Glutamatergic neuron (in vitro differentiated cells): ENCODE measurements at regions not wholly inside any gene's neighbourhood (a gene's known extent, or its start where the extent isn't known, plus 50 kb on each side); places are given as distances from the start of the nearest gene placed in this dataset.
"Not testable (repeated sequence)": the region's sequence is repeated elsewhere in the genome, so short reads cannot be mapped to it uniquely, and the experiment has no call there.

ENCODE experiments used
- DNase-seq: peaks from one replicate; pipeline ENCODE4 v3.0.0; 2022
- H3K27ac Mint-ChIP-seq: one replicate; pipeline ENCODE4 v1.8.0; 2020; ENCODE audit warnings: mild to moderate bottlenecking, mixed read lengths, inconsistent platforms; ENCODE audit not compliant: unreplicated experiment
- H3K27me3 Mint-ChIP-seq: one replicate; pipeline ENCODE4 v1.8.0; 2020; ENCODE audit warnings: mild to moderate bottlenecking, moderate library complexity, mixed read lengths, inconsistent platforms; ENCODE audit not compliant: unreplicated experiment
- H3K36me3 Mint-ChIP-seq: one replicate; pipeline ENCODE4 v1.8.0; 2020; ENCODE audit warnings: mild to moderate bottlenecking, mixed read lengths, inconsistent platforms; ENCODE audit not compliant: unreplicated experiment
- H3K4me1 Mint-ChIP-seq: one replicate; pipeline ENCODE4 v1.8.0; 2020; ENCODE audit warnings: mild to moderate bottlenecking, low read depth, mixed read lengths, inconsistent platforms; ENCODE audit not compliant: unreplicated experiment
- H3K4me3 Mint-ChIP-seq: one replicate; pipeline ENCODE4 v1.8.0; 2020; ENCODE audit warnings: mild to moderate bottlenecking, mixed read lengths, inconsistent platforms; ENCODE audit not compliant: unreplicated experiment
- H3K9me3 Mint-ChIP-seq: one replicate; pipeline ENCODE4 v1.8.0; 2020; ENCODE audit warnings: mild to moderate bottlenecking, moderate library complexity, mixed read lengths, inconsistent platforms; ENCODE audit not compliant: unreplicated experiment
- TF ChIP-seq, protein P1 (sequence below): fragments of 200-600 bp; sonication (generic); IDR thresholded peaks from one replicate; pipeline ENCODE4 v1.5.0; 2021; ENCODE audit not compliant: partially characterized antibody, unreplicated experiment

DNA sequence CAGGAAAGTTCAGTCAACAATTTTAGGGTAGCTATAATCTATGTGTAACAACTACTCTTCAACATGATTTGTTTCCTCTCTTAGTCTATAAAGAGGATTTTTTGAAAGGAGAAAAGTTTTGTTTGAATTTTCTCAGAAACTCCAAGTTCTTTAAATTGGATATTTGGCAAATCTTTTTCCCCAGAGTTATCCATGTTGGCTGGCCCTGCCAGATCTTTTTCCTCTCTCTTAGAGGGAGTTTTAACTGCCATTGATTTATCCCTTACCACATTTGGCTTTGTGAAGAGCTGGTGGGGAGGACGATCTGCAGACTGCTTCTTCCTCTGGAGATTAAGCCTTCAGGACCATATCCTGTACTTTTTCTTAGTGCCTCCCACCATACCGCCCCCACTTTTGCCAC is 64.9 kb upstream of the ROPN1 start:
- H3K36me3 Mint-ChIP-seq, result peaks cover 5% of the 10 kb centered on the region
- peaks cover 13% of the 10 kb centered on the region for H3K9me3 Mint-ChIP-seq
- no peak for DNase-seq
- H3K4me3 Mint-ChIP-seq, result peak overlapping the region; percentile 53
- peaks cover 82% of the 10 kb centered on the region for H3K4me1 Mint-ChIP-seq
- H3K27me3 Mint-ChIP-seq, result peaks cover 9% of the 10 kb centered on the region
- TF ChIP-seq, protein P1, sequence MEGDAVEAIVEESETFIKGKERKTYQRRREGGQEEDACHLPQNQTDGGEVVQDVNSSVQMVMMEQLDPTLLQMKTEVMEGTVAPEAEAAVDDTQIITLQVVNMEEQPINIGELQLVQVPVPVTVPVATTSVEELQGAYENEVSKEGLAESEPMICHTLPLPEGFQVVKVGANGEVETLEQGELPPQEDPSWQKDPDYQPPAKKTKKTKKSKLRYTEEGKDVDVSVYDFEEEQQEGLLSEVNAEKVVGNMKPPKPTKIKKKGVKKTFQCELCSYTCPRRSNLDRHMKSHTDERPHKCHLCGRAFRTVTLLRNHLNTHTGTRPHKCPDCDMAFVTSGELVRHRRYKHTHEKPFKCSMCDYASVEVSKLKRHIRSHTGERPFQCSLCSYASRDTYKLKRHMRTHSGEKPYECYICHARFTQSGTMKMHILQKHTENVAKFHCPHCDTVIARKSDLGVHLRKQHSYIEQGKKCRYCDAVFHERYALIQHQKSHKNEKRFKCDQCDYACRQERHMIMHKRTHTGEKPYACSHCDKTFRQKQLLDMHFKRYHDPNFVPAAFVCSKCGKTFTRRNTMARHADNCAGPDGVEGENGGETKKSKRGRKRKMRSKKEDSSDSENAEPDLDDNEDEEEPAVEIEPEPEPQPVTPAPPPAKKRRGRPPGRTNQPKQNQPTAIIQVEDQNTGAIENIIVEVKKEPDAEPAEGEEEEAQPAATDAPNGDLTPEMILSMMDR, result no peak
- H3K27ac Mint-ChIP-seq, result peak overlapping the region; percentile 94

DNA sequence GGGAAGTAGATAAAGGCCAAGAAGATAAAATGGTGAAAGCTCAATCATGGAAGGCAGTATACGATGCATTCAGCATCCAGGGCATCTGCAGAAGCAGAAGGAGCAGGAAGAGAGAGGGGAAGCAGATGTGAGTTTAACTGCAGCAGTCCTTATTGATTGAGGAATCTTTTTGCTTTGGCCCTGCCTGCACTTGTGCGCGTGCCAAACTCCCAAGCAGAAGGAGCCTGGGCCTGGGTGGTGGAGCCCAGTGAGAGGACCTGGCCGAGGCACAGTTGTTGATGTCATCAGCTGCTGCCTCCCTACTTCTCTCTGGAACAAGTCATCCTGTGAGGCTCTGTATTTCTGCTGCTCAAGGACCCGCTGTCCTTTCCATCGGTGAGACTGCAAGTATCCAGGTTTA is 65.5 kb upstream of the ROPN1 start:
- H3K27me3 Mint-ChIP-seq, result peaks cover 8% of the 10 kb centered on the region
- H3K36me3 Mint-ChIP-seq, result peaks cover 5% of the 10 kb centered on the region
- H3K4me1 Mint-ChIP-seq, result peaks cover 77% of the 10 kb centered on the region
- H3K4me3 Mint-ChIP-seq, result peak overlapping the region; percentile 53
- H3K27ac Mint-ChIP-seq, result peak overlapping the region; percentile 94
- TF ChIP-seq, protein P1, result no peak
- peaks cover 13% of the 10 kb centered on the region for H3K9me3 Mint-ChIP-seq
- peak; percentile 48 for DNase-seq

DNA sequence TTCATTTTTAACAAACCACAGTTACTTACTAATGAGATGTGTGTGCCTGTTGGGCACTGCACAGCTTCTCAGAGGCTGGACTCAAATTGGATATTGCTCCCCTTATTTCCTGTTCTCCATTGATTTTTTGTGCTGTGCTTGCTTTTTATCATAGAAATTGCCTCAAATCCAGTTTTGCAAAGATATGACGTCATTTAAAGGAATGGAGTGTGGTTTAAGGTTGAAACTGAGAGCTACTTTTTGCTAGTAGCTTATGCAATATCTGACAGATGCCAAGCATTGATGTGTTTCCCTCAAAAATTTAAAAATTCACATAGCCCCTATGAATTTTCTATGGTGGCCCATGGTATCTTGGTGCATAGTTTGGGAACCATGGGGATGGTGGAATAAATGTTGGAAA is 67.7 kb upstream of the ROPN1 start:
- Mint-ChIP-seq H3K36me3 (peaks cover 5% of the 10 kb centered on the region), H3K27ac (peak overlapping the region; percentile 69), H3K4me3 (peak overlapping the region; percentile 78), H3K9me3 (peaks cover 14% of the 10 kb centered on the region), H3K27me3 (peaks cover 8% of the 10 kb centered on the region), H3K4me1 (peaks cover 64% of the 10 kb centered on the region)
- no peak for DNase-seq
- TF ChIP-seq, protein P1, result no peak

GRCh38 chr3:124063197-124063909 is 71.4 kb upstream of the ROPN1 start:
- H3K4me1 Mint-ChIP-seq, result peaks cover 57% of the 10 kb centered on the region
- H3K4me3 Mint-ChIP-seq, result no peak overlapping the region
- TF ChIP-seq, protein P1, result no peak
- H3K27me3 Mint-ChIP-seq, result peaks cover 11% of the 10 kb centered on the region
- H3K9me3 Mint-ChIP-seq, result peaks cover 16% of the 10 kb centered on the region
- H3K27ac Mint-ChIP-seq, result no peak overlapping the region
- no peaks in the 10 kb centered on the region for H3K36me3 Mint-ChIP-seq
- DNase-seq, result peak; percentile 44

- H3K27me3 Mint-ChIP-seq, result peaks cover 11% of the 10 kb centered on the region
- no peaks in the 10 kb centered on the region for H3K36me3 Mint-ChIP-seq
- no peak overlapping the region for H3K4me3 Mint-ChIP-seq
- H3K27ac Mint-ChIP-seq, result no peak overlapping the region
- peaks cover 58% of the 10 kb centered on the region for H3K4me1 Mint-ChIP-seq
- TF ChIP-seq, protein P1, result no peak
- peaks cover 13% of the 10 kb centered on the region for H3K9me3 Mint-ChIP-seq
- DNase-seq, result no peak
Observed at GRCh38 chr3:124064050-124064449, 72.1 kb upstream of the ROPN1 start.

DNA sequence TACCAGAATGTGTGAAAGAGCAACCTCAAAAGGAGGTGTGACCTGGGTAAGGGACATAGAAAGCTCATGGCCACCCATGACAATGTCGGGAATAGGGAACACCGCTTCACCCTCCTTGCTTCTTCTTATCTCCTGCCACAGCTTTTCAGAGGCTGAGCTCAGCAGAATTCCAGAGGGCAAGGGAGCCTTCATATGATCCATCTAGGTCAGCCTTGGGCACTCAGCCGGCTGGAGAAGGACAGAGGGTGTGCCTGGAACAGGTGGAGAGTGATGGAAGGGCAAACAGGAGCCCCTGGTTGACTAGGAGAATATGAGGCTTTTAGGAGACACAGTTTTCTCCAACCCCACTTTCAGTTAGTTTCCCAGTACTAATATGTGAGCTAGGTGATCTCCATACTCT is 74.6 kb upstream of the ROPN1 start:
- not testable (repeated sequence) for H3K36me3 Mint-ChIP-seq, DNase-seq, H3K27me3 Mint-ChIP-seq
- Mint-ChIP-seq H3K9me3 (peaks cover 15% of the 10 kb centered on the region), H3K4me3 (peak overlapping the region; percentile 74), H3K27ac (peak overlapping the region; percentile 76), H3K4me1 (peaks cover 60% of the 10 kb centered on the region)

- Mint-ChIP-seq H3K4me1 (peaks cover 80% of the 10 kb centered on the region), H3K4me3 (peak overlapping the region; percentile 68), H3K27me3 (peaks cover 15% of the 10 kb centered on the region), H3K27ac (peak overlapping the region; percentile 83), H3K9me3 (peaks cover 20% of the 10 kb centered on the region)
- not testable (repeated sequence) for DNase-seq, H3K36me3 Mint-ChIP-seq
Observed at GRCh38 chr3:124069706-124070105, 77.8 kb upstream of the ROPN1 start.
